ENCODE measurements at regions not wholly inside any gene's neighbourhood (a gene's known extent, or its start where the extent isn't known, plus 50 kb on each side); places are given as distances from the start of the nearest gene placed in this dataset.

DNA sequence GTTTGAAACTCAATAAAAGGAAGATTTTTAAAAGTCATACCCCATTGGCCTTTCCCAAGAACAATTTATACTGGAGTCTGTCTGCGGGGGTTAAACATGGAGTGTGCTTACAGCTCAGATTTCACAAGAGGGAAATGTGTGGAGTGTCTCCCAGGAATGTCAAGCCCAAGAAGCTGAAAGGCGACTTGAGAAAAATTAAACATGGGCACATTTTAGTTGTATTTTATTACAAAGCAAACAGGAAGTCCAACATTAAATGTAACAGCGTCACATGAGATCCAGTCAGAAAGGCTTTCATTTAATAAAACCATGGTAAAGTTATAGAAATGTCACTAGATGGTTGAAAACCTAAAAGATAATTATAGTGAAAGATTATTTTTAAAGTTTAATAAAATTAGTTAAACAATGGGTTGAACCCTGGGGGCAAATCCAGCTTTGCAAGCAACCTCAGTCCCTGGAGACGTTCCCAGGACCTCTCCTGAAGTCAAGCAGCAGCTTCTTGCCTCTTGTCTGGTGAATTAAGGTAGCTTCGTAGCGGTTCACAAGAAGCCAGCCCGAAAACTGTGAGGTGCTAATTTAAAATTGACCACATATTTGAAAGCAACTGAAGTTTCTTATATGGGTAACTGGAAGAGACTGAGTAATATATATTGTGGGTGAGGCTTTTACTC lies 168.4 kb upstream of the EDNRA start:
- Histone ChIP-seq H3K4me1 (ENCODE audit: control insufficient read depth, insufficient read depth, low read length) (no peaks in the 10 kb centered on the region), H3K9ac (ENCODE audit: low read depth, low read length) (no peak overlapping the region), H3K36me3 (ENCODE audit: control insufficient read depth, insufficient read depth, low read length) (no peaks in the 10 kb centered on the region), H3K9me3 (ENCODE audit: control insufficient read depth, insufficient read depth, low read length) (no peaks in the 10 kb centered on the region), H3K4me3 (ENCODE audit: low read depth, low read length) (no peak overlapping the region), H3K27ac (ENCODE audit: low read depth, low read length) (no peak overlapping the region), H3K27me3 (ENCODE audit: control insufficient read depth, insufficient read depth, low read length) (no peaks in the 10 kb centered on the region)

GRCh38 chr4:147313108-147313507 lies 167.8 kb upstream of the EDNRA start:
- no peak overlapping the region for H3K9ac ChIP-seq (ENCODE audit: low read depth, low read length)
- no peak overlapping the region for H3K27ac ChIP-seq (ENCODE audit: low read depth, low read length)
- no peak overlapping the region for H3K4me3 ChIP-seq (ENCODE audit: low read depth, low read length)

DNA sequence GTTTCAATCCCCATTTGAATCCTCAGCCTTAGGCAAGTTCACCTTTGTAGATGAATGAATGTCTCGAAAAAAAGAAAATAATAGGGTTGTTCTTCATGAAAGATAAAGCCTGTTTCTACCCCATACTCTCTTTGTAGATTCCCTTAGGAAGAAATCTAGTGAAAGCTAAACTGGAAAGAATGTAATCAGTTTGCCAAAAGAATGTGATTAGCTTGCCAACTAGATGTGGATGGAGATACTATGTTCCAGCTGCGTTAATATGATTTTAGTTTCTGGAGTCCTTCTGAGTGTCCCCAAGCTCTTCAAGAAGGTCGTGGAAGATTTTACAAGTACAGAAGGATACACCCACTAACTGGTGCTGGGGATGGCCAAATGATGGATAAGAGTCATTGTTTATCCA lies 162.3 kb upstream of the EDNRA start:
- Histone ChIP-seq H3K9ac (ENCODE audit: low read depth, low read length) (no peak overlapping the region), H3K9me3 (ENCODE audit: control insufficient read depth, insufficient read depth, low read length) (no peaks in the 10 kb centered on the region), H3K4me1 (ENCODE audit: control insufficient read depth, insufficient read depth, low read length) (no peaks in the 10 kb centered on the region), H3K27me3 (ENCODE audit: control insufficient read depth, insufficient read depth, low read length) (no peaks in the 10 kb centered on the region), H3K36me3 (ENCODE audit: control insufficient read depth, insufficient read depth, low read length) (no peaks in the 10 kb centered on the region), H3K4me3 (ENCODE audit: low read depth, low read length) (no peak overlapping the region), H3K27ac (ENCODE audit: low read depth, low read length) (no peak overlapping the region)

More at GRCh38 chr4:147313108-147313507, 167.8 kb upstream of the EDNRA start:
- H3K4me1 ChIP-seq (ENCODE audit: control insufficient read depth, insufficient read depth, low read length): no peaks in the 10 kb centered on the region
- no peaks in the 10 kb centered on the region for H3K27me3 ChIP-seq (ENCODE audit: control insufficient read depth, insufficient read depth, low read length)
- H3K36me3 ChIP-seq (ENCODE audit: control insufficient read depth, insufficient read depth, low read length): no peaks in the 10 kb centered on the region
- H3K9me3 ChIP-seq (ENCODE audit: control insufficient read depth, insufficient read depth, low read length): no peaks in the 10 kb centered on the region

GRCh38 chr4:147325571-147325981 lies 155.3 kb upstream of the EDNRA start:
- no peaks in the 10 kb centered on the region for H3K36me3 ChIP-seq (ENCODE audit: control insufficient read depth, insufficient read depth, low read length)

DNA sequence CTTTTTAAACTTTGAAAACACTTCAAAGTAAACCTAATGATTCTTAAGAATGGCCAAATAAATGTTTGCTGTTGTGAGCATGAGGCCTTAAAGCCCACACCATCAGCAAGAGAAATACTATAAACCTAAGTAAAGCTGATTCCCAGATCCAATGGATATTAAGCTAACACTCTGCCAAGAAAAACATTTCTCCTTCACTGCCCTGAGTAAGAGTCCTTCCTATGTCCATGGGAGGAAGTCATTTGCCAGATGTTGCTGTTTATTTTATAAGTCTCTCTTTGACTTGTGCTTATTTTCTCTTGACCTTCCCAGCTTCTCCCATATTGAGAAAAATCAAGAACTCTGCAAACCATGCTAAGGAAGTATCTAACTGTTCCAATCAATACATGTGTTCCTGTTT lies 154.3 kb upstream of the EDNRA start:
- H3K9me3 ChIP-seq (ENCODE audit: control insufficient read depth, insufficient read depth, low read length): no peaks in the 10 kb centered on the region
- no peak overlapping the region for H3K4me3 ChIP-seq (ENCODE audit: low read depth, low read length)
- H3K27ac ChIP-seq (ENCODE audit: low read depth, low read length): no peak overlapping the region
- no peaks in the 10 kb centered on the region for H3K27me3 ChIP-seq (ENCODE audit: control insufficient read depth, insufficient read depth, low read length)
- no peaks in the 10 kb centered on the region for H3K4me1 ChIP-seq (ENCODE audit: control insufficient read depth, insufficient read depth, low read length)
- no peaks in the 10 kb centered on the region for H3K36me3 ChIP-seq (ENCODE audit: control insufficient read depth, insufficient read depth, low read length)
- no peak overlapping the region for H3K9ac ChIP-seq (ENCODE audit: low read depth, low read length)

More at GRCh38 chr4:147325571-147325981, 155.3 kb upstream of the EDNRA start:
- Histone ChIP-seq H3K27me3 (ENCODE audit: control insufficient read depth, insufficient read depth, low read length) (no peaks in the 10 kb centered on the region), H3K27ac (ENCODE audit: low read depth, low read length) (no peak overlapping the region), H3K9ac (ENCODE audit: low read depth, low read length) (no peak overlapping the region), H3K9me3 (ENCODE audit: control insufficient read depth, insufficient read depth, low read length) (no peaks in the 10 kb centered on the region), H3K4me3 (ENCODE audit: low read depth, low read length) (no peak overlapping the region), H3K4me1 (ENCODE audit: control insufficient read depth, insufficient read depth, low read length) (no peaks in the 10 kb centered on the region)

DNA sequence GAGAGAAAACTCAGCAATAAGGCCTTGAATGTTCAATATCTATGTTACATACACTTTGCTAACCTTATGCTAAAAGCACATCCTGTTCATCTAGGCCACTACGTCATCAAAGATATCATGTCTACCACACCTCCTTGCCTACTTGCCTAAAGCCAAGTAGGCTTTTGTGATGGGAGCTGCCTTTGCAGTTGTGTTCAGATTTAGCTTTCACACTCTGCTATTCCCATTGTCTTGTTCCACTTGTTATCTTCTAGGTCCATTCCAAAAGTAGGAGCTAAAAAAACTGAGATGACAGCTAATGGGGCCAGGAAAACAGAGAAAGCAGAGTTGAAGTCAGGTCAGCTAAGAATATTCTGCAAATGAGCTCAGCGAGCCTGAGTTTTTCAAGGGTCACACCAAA lies 153.6 kb upstream of the EDNRA start:
- Histone ChIP-seq H3K4me1 (ENCODE audit: control insufficient read depth, insufficient read depth, low read length) (no peaks in the 10 kb centered on the region), H3K36me3 (ENCODE audit: control insufficient read depth, insufficient read depth, low read length) (no peaks in the 10 kb centered on the region), H3K9ac (ENCODE audit: low read depth, low read length) (no peak overlapping the region)

DNA sequence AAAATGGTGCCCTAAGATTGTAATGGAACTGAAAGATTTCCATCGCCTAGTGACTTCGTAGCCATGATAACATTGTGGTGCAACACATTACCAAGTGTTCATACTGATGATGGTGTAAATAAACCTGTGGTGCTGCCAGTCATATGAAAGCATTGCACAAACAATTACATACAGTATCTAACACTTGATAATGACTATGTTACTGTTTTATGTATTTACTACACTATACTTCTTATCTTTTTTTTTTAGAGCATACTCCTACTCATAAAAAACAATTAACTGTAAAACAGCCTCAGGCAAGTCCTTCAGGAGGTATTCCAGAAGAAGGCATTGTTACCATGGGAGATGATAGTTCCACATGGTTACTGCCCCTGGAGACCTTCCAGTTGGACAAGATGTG lies 152.7 kb upstream of the EDNRA start:
- Histone ChIP-seq H3K4me1 (ENCODE audit: control insufficient read depth, insufficient read depth, low read length) (no peaks in the 10 kb centered on the region), H3K27me3 (ENCODE audit: control insufficient read depth, insufficient read depth, low read length) (no peaks in the 10 kb centered on the region), H3K9me3 (ENCODE audit: control insufficient read depth, insufficient read depth, low read length) (no peaks in the 10 kb centered on the region), H3K27ac (ENCODE audit: low read depth, low read length) (no peak overlapping the region), H3K9ac (ENCODE audit: low read depth, low read length) (no peak overlapping the region), H3K36me3 (ENCODE audit: control insufficient read depth, insufficient read depth, low read length) (no peaks in the 10 kb centered on the region), H3K4me3 (ENCODE audit: low read depth, low read length) (no peak overlapping the region)

More for the DNA sequence above, 153.6 kb upstream of the EDNRA start:
- Histone ChIP-seq H3K27me3 (ENCODE audit: control insufficient read depth, insufficient read depth, low read length) (no peaks in the 10 kb centered on the region), H3K9me3 (ENCODE audit: control insufficient read depth, insufficient read depth, low read length) (no peaks in the 10 kb centered on the region), H3K27ac (ENCODE audit: low read depth, low read length) (no peak overlapping the region), H3K4me3 (ENCODE audit: low read depth, low read length) (no peak overlapping the region)

DNA sequence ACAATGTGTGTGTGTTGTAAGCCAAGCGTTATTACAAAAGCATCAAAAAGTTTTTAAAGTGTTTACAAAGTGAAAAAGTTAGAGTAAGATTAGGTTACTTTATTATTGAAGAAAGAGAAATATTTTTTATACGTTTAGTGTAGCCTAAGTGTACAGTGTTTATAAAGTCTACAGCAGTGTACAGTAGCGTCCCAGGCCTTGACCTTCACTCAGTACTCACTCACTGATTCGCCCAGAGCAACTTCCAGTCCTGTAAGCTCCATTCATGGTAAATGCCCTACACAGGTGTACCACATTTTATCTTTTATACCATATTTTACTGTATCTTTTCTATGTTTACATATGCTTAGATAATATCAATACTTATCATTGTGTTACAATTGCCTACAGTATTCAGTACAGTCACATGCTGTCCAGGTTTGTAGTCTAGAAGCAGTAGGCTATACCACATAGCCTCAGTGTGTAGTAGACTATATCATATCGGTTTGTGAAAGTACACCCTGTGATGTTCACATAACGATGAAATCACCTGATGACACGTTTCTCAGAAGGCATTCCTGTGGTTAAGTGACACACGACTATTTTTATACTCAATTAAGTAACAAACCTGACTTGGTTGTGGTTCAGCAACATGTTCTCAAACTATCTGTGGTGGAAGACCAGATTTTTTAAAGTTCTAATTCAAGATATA lies 152.0 kb upstream of the EDNRA start:
- Histone ChIP-seq H3K27me3 (ENCODE audit: control insufficient read depth, insufficient read depth, low read length) (no peaks in the 10 kb centered on the region), H3K9me3 (ENCODE audit: control insufficient read depth, insufficient read depth, low read length) (no peaks in the 10 kb centered on the region), H3K9ac (ENCODE audit: low read depth, low read length) (no peak overlapping the region), H3K4me1 (ENCODE audit: control insufficient read depth, insufficient read depth, low read length) (no peaks in the 10 kb centered on the region), H3K36me3 (ENCODE audit: control insufficient read depth, insufficient read depth, low read length) (no peaks in the 10 kb centered on the region), H3K4me3 (ENCODE audit: low read depth, low read length) (no peak overlapping the region), H3K27ac (ENCODE audit: low read depth, low read length) (no peak overlapping the region)

GRCh38 chr4:147332091-147332490 lies 148.8 kb upstream of the EDNRA start:
- no peaks in the 10 kb centered on the region for H3K27me3 ChIP-seq (ENCODE audit: control insufficient read depth, insufficient read depth, low read length)
- H3K4me3 ChIP-seq (ENCODE audit: low read depth, low read length): no peak overlapping the region
- no peaks in the 10 kb centered on the region for H3K4me1 ChIP-seq (ENCODE audit: control insufficient read depth, insufficient read depth, low read length)
- H3K36me3 ChIP-seq (ENCODE audit: control insufficient read depth, insufficient read depth, low read length): no peaks in the 10 kb centered on the region
- no peak overlapping the region for H3K9ac ChIP-seq (ENCODE audit: low read depth, low read length)
- H3K27ac ChIP-seq (ENCODE audit: low read depth, low read length): no peak overlapping the region
- no peaks in the 10 kb centered on the region for H3K9me3 ChIP-seq (ENCODE audit: control insufficient read depth, insufficient read depth, low read length)

GRCh38 chr4:147334478-147334877 lies 146.4 kb upstream of the EDNRA start:
- Histone ChIP-seq H3K27me3 (ENCODE audit: control insufficient read depth, insufficient read depth, low read length) (no peaks in the 10 kb centered on the region), H3K9me3 (ENCODE audit: control insufficient read depth, insufficient read depth, low read length) (no peaks in the 10 kb centered on the region), H3K27ac (ENCODE audit: low read depth, low read length) (no peak overlapping the region), H3K4me3 (ENCODE audit: low read depth, low read length) (no peak overlapping the region), H3K4me1 (ENCODE audit: control insufficient read depth, insufficient read depth, low read length) (no peaks in the 10 kb centered on the region), H3K36me3 (ENCODE audit: control insufficient read depth, insufficient read depth, low read length) (no peaks in the 10 kb centered on the region), H3K9ac (ENCODE audit: low read depth, low read length) (no peak overlapping the region)

- Histone ChIP-seq H3K9me3 (ENCODE audit: control insufficient read depth, insufficient read depth, low read length) (no peaks in the 10 kb centered on the region), H3K27me3 (ENCODE audit: control insufficient read depth, insufficient read depth, low read length) (no peaks in the 10 kb centered on the region), H3K4me1 (ENCODE audit: control insufficient read depth, insufficient read depth, low read length) (no peaks in the 10 kb centered on the region), H3K4me3 (ENCODE audit: low read depth, low read length) (no peak overlapping the region), H3K9ac (ENCODE audit: low read depth, low read length) (no peak overlapping the region), H3K36me3 (ENCODE audit: control insufficient read depth, insufficient read depth, low read length) (no peaks in the 10 kb centered on the region), H3K27ac (ENCODE audit: low read depth, low read length) (no peak overlapping the region)
Measured at GRCh38 chr4:147335183-147335582, 145.7 kb upstream of the EDNRA start.
